Testis (tissue), 2 donors: ENCODE measurements at regions not wholly inside any gene's neighbourhood (a gene's known extent, or its start where the extent isn't known, plus 50 kb on each side); places are given as distances from the start of the nearest gene placed in this dataset.

Experiments
- POLR2A ChIP-seq: fragments of 450-650 bp; IDR thresholded peaks from one replicate; pipeline ENCODE4 v1.6.1; 2017; ENCODE audit warnings: antibody characterized with exemption, mild to moderate bottlenecking, moderate library complexity
- TF ChIP-seq, protein P1 (sequence below), 3 experiments: fragments of 450-650 bp in 2 of 3; fragments of 200-600 bp in 1 of 3; sonication (generic) in 1 of 3; IDR thresholded peaks; one replicate each; pipeline ENCODE4 v1.5.1; 2016 to 2019; ENCODE audit warnings: antibody characterized with exemption in 3 of 3, mild to moderate bottlenecking in 2 of 3, moderate library complexity in 1 of 3

DNA sequence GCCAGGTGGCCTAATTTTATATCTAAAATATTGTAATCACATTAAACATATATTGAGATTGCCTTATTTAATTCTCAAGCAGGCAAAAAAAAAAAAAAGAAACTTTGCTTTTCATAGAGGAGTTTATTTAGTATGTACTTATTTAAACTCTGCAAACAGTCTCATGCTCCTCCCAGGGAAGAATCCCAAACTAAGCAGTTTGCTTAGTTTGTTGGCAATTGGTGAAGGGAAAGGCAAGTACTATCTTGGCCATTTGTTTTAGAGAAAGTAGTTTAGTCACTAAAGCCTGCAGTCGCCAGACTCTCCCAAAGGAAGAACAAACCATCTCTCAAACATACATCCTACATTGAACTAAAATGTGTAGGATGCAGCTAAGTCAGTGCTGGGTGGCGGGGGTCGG lies 226.8 kb downstream of the CDC14C start:
- TF ChIP-seq, protein P1, sequence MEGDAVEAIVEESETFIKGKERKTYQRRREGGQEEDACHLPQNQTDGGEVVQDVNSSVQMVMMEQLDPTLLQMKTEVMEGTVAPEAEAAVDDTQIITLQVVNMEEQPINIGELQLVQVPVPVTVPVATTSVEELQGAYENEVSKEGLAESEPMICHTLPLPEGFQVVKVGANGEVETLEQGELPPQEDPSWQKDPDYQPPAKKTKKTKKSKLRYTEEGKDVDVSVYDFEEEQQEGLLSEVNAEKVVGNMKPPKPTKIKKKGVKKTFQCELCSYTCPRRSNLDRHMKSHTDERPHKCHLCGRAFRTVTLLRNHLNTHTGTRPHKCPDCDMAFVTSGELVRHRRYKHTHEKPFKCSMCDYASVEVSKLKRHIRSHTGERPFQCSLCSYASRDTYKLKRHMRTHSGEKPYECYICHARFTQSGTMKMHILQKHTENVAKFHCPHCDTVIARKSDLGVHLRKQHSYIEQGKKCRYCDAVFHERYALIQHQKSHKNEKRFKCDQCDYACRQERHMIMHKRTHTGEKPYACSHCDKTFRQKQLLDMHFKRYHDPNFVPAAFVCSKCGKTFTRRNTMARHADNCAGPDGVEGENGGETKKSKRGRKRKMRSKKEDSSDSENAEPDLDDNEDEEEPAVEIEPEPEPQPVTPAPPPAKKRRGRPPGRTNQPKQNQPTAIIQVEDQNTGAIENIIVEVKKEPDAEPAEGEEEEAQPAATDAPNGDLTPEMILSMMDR (IDR thresholded peaks at IDR 0.05), result no peak
- TF ChIP-seq POLR2A, result no peak
